Epithelial cell of proximal tubule (primary cell): ENCODE measurements at regions not wholly inside any gene's neighbourhood (a gene's known extent, or its start where the extent isn't known, plus 50 kb on each side); places are given as distances from the start of the nearest gene placed in this dataset.
"Not testable (repeated sequence)": the region's sequence is repeated elsewhere in the genome, so short reads cannot be mapped to it uniquely, and the experiment has no call there.

Experiments
- DNase-seq: peaks from one replicate; pipeline ENCODE4 v3.0.0-alpha.2; 2011; ENCODE audit warnings: low read depth
- H3K4me3 ChIP-seq: 2 replicates; pipeline ENCODE4 v1.5.1; 2011; ENCODE audit warnings: low read depth, mild to moderate bottlenecking, low read length
- CTCF ChIP-seq: conservative IDR thresholded peaks from 2 replicates; pipeline ENCODE4 v1.5.1; 2012; ENCODE audit warnings: low read depth, mild to moderate bottlenecking, low read length

- no peak for DNase-seq
- H3K4me3 ChIP-seq: no peak overlapping the region
- TF ChIP-seq CTCF: no peak
Observed at GRCh38 chr5:57002959-57003485, 51.1 kb upstream of the MIER3 start.

GRCh38 chr5:57003566-57003965, 51.6 kb upstream of the MIER3 start:
- H3K4me3 ChIP-seq, DNase-seq: not testable (repeated sequence)

GRCh38 chr5:57004800-57005199, 52.9 kb upstream of the MIER3 start:
- TF ChIP-seq CTCF: no peak
- H3K4me3 ChIP-seq: no peak overlapping the region
- no peak for DNase-seq

- no peak for DNase-seq
- TF ChIP-seq CTCF: no peak
- no peak overlapping the region for H3K4me3 ChIP-seq
Observed at GRCh38 chr5:57007344-57007743, 55.4 kb upstream of the MIER3 start.

- no peak overlapping the region for H3K4me3 ChIP-seq
- no peak for TF ChIP-seq CTCF
- no peak for DNase-seq
Observed at GRCh38 chr5:57009811-57010210, 57.9 kb upstream of the MIER3 start.

GRCh38 chr5:57010786-57011185, 58.9 kb upstream of the MIER3 start:
- H3K4me3 ChIP-seq: no peak overlapping the region
- DNase-seq: no peak
- TF ChIP-seq CTCF: no peak

- TF ChIP-seq CTCF: no peak
- no peak for DNase-seq
- H3K4me3 ChIP-seq: no peak overlapping the region
Observed at GRCh38 chr5:57012511-57012910, 60.6 kb upstream of the MIER3 start.

GRCh38 chr5:57025961-57026360, 74.0 kb upstream of the MIER3 start:
- TF ChIP-seq CTCF: no peak
- no peak for DNase-seq
- no peak overlapping the region for H3K4me3 ChIP-seq
